ENCODE measurements at regions not wholly inside any gene's neighbourhood (a gene's known extent, or its start where the extent isn't known, plus 50 kb on each side); places are given as distances from the start of the nearest gene placed in this dataset.

DNA sequence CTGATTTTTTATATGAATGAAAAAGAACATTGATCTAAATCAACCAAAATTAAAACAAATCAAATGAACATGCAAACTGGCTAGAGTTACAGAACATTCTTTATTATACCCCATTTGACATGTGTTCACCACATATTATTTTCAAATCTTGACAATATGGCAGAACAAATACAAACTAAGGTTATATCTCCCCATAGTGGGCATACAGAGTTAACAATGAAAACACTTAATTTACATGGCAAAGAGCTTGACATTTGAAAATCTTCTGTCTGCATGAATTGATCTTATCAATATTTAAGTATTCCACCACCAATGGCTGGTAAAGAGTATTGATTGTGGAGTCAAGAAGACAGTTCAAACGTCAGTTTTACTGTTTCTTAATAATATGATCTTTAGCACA is 197.9 kb upstream of the ANO3 start:
- Mint-ChIP-seq H3K27ac (no peak overlapping the region), H3K4me1 (peaks cover 3% of the 10 kb centered on the region; the same call in 2 of the 3 replicates), H3K27me3 (ENCODE audit: insufficient read depth, low read depth, poor library complexity) (no peaks in the 10 kb centered on the region), H3K36me3 (ENCODE audit: low read depth) (no peaks in the 10 kb centered on the region), H3K9me3 (no peaks in the 10 kb centered on the region), H3K4me3 (no peak overlapping the region)
- no peaks in the 10 kb centered on the region for H3K79me2 ChIP-seq (replicated peaks; ENCODE audit: insufficient read depth)
- no peaks in the 10 kb centered on the region; the same call in 1 of the 2 replicates for H3K4me1 ChIP-seq (ENCODE audit: insufficient read depth)
- H3K9me2 ChIP-seq (ENCODE audit: insufficient read depth), result no peaks in the 10 kb centered on the region
- no peak overlapping the region for H3K4me3 ChIP-seq
- H3K4me2 ChIP-seq, result no peak overlapping the region
- DNase-seq (ENCODE audit: low spot score), result no peak
- H3K36me3 ChIP-seq (ENCODE audit: insufficient read depth), result no peaks in the 10 kb centered on the region
- H3K27me3 ChIP-seq (ENCODE audit: insufficient read depth), result no peaks in the 10 kb centered on the region
- no peak for ATAC-seq
- no peak overlapping the region for H3K27ac ChIP-seq (ENCODE audit: low read depth)
- H4K20me1 ChIP-seq (replicated peaks; ENCODE audit: insufficient read depth), result no peaks in the 10 kb centered on the region
- no peak overlapping the region for H2AFZ ChIP-seq
- no peaks in the 10 kb centered on the region for H3F3A ChIP-seq (replicated peaks; ENCODE audit: low read depth)
- TF ChIP-seq ZNF331 (CRISPR knock-in tag; IDR thresholded peaks at IDR 0.05; ENCODE audit: low read depth) (no peak), JUNB (IDR thresholded peaks at IDR 0.05; ENCODE audit: unreplicated experiment) (no peak), ZNF114 (CRISPR knock-in tag; IDR thresholded peaks at IDR 0.05) (no peak), CREB1 (CRISPR knock-in tag; IDR thresholded peaks at IDR 0.05; ENCODE audit: low read depth) (no peak), POLR2AphosphoS5 (IDR thresholded peaks at IDR 0.05; ENCODE audit: low read depth) (no peak), STAT1 (IDR thresholded peaks at IDR 0.05; ENCODE audit: unreplicated experiment) (no peak), EZH2phosphoT487 (IDR thresholded peaks at IDR 0.05; ENCODE audit: unreplicated experiment) (no peak)
- TF ChIP-seq, protein P1, sequence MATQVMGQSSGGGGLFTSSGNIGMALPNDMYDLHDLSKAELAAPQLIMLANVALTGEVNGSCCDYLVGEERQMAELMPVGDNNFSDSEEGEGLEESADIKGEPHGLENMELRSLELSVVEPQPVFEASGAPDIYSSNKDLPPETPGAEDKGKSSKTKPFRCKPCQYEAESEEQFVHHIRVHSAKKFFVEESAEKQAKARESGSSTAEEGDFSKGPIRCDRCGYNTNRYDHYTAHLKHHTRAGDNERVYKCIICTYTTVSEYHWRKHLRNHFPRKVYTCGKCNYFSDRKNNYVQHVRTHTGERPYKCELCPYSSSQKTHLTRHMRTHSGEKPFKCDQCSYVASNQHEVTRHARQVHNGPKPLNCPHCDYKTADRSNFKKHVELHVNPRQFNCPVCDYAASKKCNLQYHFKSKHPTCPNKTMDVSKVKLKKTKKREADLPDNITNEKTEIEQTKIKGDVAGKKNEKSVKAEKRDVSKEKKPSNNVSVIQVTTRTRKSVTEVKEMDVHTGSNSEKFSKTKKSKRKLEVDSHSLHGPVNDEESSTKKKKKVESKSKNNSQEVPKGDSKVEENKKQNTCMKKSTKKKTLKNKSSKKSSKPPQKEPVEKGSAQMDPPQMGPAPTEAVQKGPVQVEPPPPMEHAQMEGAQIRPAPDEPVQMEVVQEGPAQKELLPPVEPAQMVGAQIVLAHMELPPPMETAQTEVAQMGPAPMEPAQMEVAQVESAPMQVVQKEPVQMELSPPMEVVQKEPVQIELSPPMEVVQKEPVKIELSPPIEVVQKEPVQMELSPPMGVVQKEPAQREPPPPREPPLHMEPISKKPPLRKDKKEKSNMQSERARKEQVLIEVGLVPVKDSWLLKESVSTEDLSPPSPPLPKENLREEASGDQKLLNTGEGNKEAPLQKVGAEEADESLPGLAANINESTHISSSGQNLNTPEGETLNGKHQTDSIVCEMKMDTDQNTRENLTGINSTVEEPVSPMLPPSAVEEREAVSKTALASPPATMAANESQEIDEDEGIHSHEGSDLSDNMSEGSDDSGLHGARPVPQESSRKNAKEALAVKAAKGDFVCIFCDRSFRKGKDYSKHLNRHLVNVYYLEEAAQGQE (IDR thresholded peaks at IDR 0.05; ENCODE audit: unreplicated experiment), result no peak
- TF ChIP-seq, protein P2, sequence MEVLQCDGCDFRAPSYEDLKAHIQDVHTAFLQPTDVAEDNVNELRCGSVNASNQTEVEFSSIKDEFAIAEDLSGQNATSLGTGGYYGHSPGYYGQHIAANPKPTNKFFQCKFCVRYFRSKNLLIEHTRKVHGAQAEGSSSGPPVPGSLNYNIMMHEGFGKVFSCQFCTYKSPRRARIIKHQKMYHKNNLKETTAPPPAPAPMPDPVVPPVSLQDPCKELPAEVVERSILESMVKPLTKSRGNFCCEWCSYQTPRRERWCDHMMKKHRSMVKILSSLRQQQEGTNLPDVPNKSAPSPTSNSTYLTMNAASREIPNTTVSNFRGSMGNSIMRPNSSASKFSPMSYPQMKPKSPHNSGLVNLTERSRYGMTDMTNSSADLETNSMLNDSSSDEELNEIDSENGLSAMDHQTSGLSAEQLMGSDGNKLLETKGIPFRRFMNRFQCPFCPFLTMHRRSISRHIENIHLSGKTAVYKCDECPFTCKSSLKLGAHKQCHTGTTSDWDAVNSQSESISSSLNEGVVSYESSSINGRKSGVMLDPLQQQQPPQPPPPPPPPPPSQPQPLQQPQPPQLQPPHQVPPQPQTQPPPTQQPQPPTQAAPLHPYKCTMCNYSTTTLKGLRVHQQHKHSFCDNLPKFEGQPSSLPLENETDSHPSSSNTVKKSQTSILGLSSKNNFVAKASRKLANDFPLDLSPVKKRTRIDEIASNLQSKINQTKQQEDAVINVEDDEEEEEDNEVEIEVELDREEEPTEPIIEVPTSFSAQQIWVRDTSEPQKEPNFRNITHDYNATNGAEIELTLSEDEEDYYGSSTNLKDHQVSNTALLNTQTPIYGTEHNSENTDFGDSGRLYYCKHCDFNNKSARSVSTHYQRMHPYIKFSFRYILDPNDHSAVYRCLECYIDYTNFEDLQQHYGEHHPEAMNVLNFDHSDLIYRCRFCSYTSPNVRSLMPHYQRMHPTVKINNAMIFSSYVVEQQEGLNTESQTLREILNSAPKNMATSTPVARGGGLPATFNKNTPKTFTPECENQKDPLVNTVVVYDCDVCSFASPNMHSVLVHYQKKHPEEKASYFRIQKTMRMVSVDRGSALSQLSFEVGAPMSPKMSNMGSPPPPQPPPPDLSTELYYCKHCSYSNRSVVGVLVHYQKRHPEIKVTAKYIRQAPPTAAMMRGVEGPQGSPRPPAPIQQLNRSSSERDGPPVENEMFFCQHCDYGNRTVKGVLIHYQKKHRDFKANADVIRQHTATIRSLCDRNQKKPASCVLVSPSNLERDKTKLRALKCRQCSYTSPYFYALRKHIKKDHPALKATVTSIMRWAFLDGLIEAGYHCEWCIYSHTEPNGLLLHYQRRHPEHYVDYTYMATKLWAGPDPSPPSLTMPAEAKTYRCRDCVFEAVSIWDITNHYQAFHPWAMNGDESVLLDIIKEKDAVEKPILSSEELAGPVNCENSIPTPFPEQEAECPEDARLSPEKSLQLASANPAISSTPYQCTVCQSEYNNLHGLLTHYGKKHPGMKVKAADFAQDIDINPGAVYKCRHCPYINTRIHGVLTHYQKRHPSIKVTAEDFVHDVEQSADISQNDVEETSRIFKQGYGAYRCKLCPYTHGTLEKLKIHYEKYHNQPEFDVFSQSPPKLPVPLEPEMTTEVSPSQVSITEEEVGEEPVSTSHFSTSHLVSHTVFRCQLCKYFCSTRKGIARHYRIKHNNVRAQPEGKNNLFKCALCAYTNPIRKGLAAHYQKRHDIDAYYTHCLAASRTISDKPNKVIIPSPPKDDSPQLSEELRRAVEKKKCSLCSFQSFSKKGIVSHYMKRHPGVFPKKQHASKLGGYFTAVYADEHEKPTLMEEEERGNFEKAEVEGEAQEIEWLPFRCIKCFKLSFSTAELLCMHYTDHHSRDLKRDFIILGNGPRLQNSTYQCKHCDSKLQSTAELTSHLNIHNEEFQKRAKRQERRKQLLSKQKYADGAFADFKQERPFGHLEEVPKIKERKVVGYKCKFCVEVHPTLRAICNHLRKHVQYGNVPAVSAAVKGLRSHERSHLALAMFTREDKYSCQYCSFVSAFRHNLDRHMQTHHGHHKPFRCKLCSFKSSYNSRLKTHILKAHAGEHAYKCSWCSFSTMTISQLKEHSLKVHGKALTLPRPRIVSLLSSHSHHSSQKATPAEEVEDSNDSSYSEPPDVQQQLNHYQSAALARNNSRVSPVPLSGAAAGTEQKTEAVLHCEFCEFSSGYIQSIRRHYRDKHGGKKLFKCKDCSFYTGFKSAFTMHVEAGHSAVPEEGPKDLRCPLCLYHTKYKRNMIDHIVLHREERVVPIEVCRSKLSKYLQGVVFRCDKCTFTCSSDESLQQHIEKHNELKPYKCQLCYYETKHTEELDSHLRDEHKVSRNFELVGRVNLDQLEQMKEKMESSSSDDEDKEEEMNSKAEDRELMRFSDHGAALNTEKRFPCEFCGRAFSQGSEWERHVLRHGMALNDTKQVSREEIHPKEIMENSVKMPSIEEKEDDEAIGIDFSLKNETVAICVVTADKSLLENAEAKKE (CRISPR knock-in tag; IDR thresholded peaks at IDR 0.05), result no peak
- TF ChIP-seq, protein P3, sequence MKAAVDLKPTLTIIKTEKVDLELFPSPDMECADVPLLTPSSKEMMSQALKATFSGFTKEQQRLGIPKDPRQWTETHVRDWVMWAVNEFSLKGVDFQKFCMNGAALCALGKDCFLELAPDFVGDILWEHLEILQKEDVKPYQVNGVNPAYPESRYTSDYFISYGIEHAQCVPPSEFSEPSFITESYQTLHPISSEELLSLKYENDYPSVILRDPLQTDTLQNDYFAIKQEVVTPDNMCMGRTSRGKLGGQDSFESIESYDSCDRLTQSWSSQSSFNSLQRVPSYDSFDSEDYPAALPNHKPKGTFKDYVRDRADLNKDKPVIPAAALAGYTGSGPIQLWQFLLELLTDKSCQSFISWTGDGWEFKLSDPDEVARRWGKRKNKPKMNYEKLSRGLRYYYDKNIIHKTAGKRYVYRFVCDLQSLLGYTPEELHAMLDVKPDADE (IDR thresholded peaks at IDR 0.05), result no peak
- TF ChIP-seq, protein P4, sequence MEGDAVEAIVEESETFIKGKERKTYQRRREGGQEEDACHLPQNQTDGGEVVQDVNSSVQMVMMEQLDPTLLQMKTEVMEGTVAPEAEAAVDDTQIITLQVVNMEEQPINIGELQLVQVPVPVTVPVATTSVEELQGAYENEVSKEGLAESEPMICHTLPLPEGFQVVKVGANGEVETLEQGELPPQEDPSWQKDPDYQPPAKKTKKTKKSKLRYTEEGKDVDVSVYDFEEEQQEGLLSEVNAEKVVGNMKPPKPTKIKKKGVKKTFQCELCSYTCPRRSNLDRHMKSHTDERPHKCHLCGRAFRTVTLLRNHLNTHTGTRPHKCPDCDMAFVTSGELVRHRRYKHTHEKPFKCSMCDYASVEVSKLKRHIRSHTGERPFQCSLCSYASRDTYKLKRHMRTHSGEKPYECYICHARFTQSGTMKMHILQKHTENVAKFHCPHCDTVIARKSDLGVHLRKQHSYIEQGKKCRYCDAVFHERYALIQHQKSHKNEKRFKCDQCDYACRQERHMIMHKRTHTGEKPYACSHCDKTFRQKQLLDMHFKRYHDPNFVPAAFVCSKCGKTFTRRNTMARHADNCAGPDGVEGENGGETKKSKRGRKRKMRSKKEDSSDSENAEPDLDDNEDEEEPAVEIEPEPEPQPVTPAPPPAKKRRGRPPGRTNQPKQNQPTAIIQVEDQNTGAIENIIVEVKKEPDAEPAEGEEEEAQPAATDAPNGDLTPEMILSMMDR (conservative IDR thresholded peaks at IDR 0.05; ENCODE audit: low read depth in 2 of 2), result no peak

Measured in GM23338 (cell line).